ENCODE measurements at regions not wholly inside any gene's neighbourhood (a gene's known extent, or its start where the extent isn't known, plus 50 kb on each side); places are given as distances from the start of the nearest gene placed in this dataset.

- TF ChIP-seq CTCF (conservative IDR thresholded peaks at IDR 0.05) (no peak), ZFX (IDR thresholded peaks at IDR 0.05) (no peak)
Observed at GRCh38 chr14:22506378-22506710, 82.7 kb downstream of the DAD1 start.

Data from C4-2B (cell line).